CD4-positive, CD25-positive, alpha-beta regulatory T cell (primary cell): ENCODE measurements at regions not wholly inside any gene's neighbourhood (a gene's known extent, or its start where the extent isn't known, plus 50 kb on each side); places are given as distances from the start of the nearest gene placed in this dataset.

ENCODE experiments used
- ATAC-seq, 2 donors: fragments of 150-1000 bp; cut with Tn5 transposase; one replicate each; pipeline ENCODE4 v1.10.0; 2021; ENCODE audit warnings: low read depth in 2 of 2, moderate number of reproducible peaks in 2 of 2, moderate library complexity in 1 of 2
- DNase-seq, 3 donors: peaks; one replicate each; pipeline versions ENCODE4 v3.0.0 to v3.0.0-alpha.2; 2012 to 2022; ENCODE audit warnings: mixed read lengths in 1 of 3
- H3K27ac ChIP-seq: one replicate; pipeline ENCODE4 v1.7.0; 2013; ENCODE audit warnings: mild to moderate bottlenecking, low read length; ENCODE audit not compliant: insufficient read depth, poor library complexity, severe bottlenecking
- H3K27me3 ChIP-seq: one replicate; pipeline ENCODE4 v1.7.0; 2013; ENCODE audit warnings: low read length; ENCODE audit not compliant: control insufficient read depth, insufficient read depth
- H3K36me3 ChIP-seq: one replicate; pipeline ENCODE4 v1.7.0; 2013; ENCODE audit warnings: mild to moderate bottlenecking, low read length, moderate library complexity; ENCODE audit not compliant: control insufficient read depth, insufficient read depth
- H3K4me1 ChIP-seq: 2 replicates; pipeline ENCODE4 v1.7.0; 2013; ENCODE audit warnings: mild to moderate bottlenecking, low read length; ENCODE audit not compliant: insufficient read depth, control insufficient read depth, poor library complexity, severe bottlenecking
- H3K4me3 ChIP-seq: one replicate; pipeline ENCODE4 v1.7.0; 2013; ENCODE audit warnings: low read depth, mild to moderate bottlenecking, low read length, moderate library complexity
- H3K9me3 ChIP-seq, 2 experiments: 1 replicate in 1 of 2; 2 replicates in 1 of 2; pipeline ENCODE4 v1.7.0; 2013; ENCODE audit warnings: low read length in 2 of 2, mild to moderate bottlenecking in 1 of 2, moderate library complexity in 1 of 2; ENCODE audit not compliant: control insufficient read depth in 2 of 2
- H3K27ac Mint-ChIP-seq, 3 donors: one replicate each; pipeline ENCODE4 v1.8.0; 2020 to 2022; ENCODE audit warnings: mild to moderate bottlenecking in 3 of 3, mixed read lengths in 3 of 3, moderate library complexity in 2 of 3
- H3K27me3 Mint-ChIP-seq: one replicate; pipeline ENCODE4 v1.8.0; 2022; ENCODE audit warnings: mild to moderate bottlenecking, mixed read lengths
- H3K36me3 Mint-ChIP-seq: one replicate; pipeline ENCODE4 v1.8.0; 2020; ENCODE audit warnings: mixed read lengths
- H3K4me1 Mint-ChIP-seq, 4 donors: one replicate each; pipeline ENCODE4 v1.8.0; 2020 to 2022; ENCODE audit warnings: mixed read lengths in 4 of 4, mild to moderate bottlenecking in 1 of 4
- H3K4me3 Mint-ChIP-seq, 4 donors: one replicate each; pipeline ENCODE4 v1.8.0; 2020 to 2022; ENCODE audit warnings: mild to moderate bottlenecking in 4 of 4, mixed read lengths in 4 of 4, moderate library complexity in 3 of 4
- H3K9me3 Mint-ChIP-seq, 7 donors: one replicate each; pipeline ENCODE4 v1.8.0; 2020 to 2022; ENCODE audit warnings: mixed read lengths in 7 of 7, mild to moderate bottlenecking in 3 of 7, moderate library complexity in 2 of 7

DNA sequence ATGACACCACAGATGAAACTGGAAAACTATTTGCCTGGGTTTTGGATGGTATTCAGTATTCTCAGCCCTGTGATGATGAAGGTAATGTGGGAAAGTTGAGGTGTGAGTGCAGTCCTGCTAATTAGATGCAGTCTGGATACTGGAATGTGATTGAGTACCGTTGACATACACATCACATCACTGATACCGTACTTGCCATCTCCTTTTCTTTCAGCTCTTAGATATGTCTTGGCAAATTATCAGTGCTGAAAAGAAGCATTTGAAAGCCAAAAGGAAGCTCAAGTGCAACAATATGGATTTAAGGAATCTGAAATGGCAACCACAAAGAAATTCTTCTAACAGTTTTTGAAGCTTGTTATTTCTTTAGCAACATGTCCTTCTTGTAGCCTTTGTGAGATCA lies 381.4 kb upstream of the TGFBR2 start:
- H3K4me1 ChIP-seq = no peaks in the 10 kb centered on the region
- H3K27ac ChIP-seq = no peak overlapping the region
- H3K36me3 Mint-ChIP-seq = no peaks in the 10 kb centered on the region
- H3K27ac Mint-ChIP-seq = no peak overlapping the region
- no peak overlapping the region for H3K4me3 ChIP-seq
- peaks cover 5 to 17% (median 9%) of the 10 kb centered on the region in 4 donors for H3K4me1 Mint-ChIP-seq
- peaks cover 6% of the 10 kb centered on the region for H3K27me3 Mint-ChIP-seq
- DNase-seq (no peak), ATAC-seq (no peak)
- no peaks in the 10 kb centered on the region for H3K9me3 ChIP-seq
- H3K9me3 Mint-ChIP-seq = peaks cover 0 to 2% (median 0%) of the 10 kb centered on the region in 7 donors
- H3K36me3 ChIP-seq = no peaks in the 10 kb centered on the region
- no peaks in the 10 kb centered on the region for H3K27me3 ChIP-seq
- H3K4me3 Mint-ChIP-seq = no peak overlapping the region

GRCh38 chr3:30226601-30227151 lies 379.7 kb upstream of the TGFBR2 start:
- peaks cover 4% of the 10 kb centered on the region for H3K36me3 Mint-ChIP-seq
- H3K4me1 Mint-ChIP-seq = peaks cover 5 to 17% (median 9%) of the 10 kb centered on the region in 4 donors
- peaks cover 6% of the 10 kb centered on the region for H3K27me3 Mint-ChIP-seq
- Histone ChIP-seq H3K36me3 (no peaks in the 10 kb centered on the region), H3K27ac (no peak overlapping the region), H3K4me1 (no peaks in the 10 kb centered on the region), H3K9me3 (no peaks in the 10 kb centered on the region), H3K27me3 (peaks cover 4% of the 10 kb centered on the region), H3K4me3 (no peak overlapping the region)
- ATAC-seq (no peak), DNase-seq (no peak)
- H3K4me3 Mint-ChIP-seq = no peak overlapping the region
- H3K9me3 Mint-ChIP-seq = peaks cover 0 to 2% (median 0%) of the 10 kb centered on the region in 7 donors
- no peak overlapping the region for H3K27ac Mint-ChIP-seq

GRCh38 chr3:30227571-30228301 lies 378.7 kb upstream of the TGFBR2 start:
- DNase-seq (peak in 1 of 3 donors; percentile 84), ATAC-seq (peak; percentile 52)
- H3K9me3 Mint-ChIP-seq = peaks cover 0 to 2% (median 0%) of the 10 kb centered on the region in 7 donors
- H3K27me3 Mint-ChIP-seq = peaks cover 6% of the 10 kb centered on the region
- peaks cover 5 to 17% (median 9%) of the 10 kb centered on the region in 4 donors for H3K4me1 Mint-ChIP-seq
- Histone ChIP-seq H3K27ac (no peak overlapping the region), H3K9me3 (no peaks in the 10 kb centered on the region), H3K27me3 (peaks cover 4% of the 10 kb centered on the region), H3K4me1 (no peaks in the 10 kb centered on the region), H3K36me3 (no peaks in the 10 kb centered on the region), H3K4me3 (no peak overlapping the region)
- no peak overlapping the region for H3K27ac Mint-ChIP-seq
- peak overlapping the region in 1 of 4 donors; percentile 5 for H3K4me3 Mint-ChIP-seq
- H3K36me3 Mint-ChIP-seq = peaks cover 4% of the 10 kb centered on the region

- Histone ChIP-seq H3K4me3 (no peak overlapping the region), H3K27ac (no peak overlapping the region), H3K9me3 (no peaks in the 10 kb centered on the region), H3K27me3 (peaks cover 4% of the 10 kb centered on the region), H3K4me1 (no peaks in the 10 kb centered on the region), H3K36me3 (no peaks in the 10 kb centered on the region)
- H3K9me3 Mint-ChIP-seq = peaks cover 0 to 2% (median 0%) of the 10 kb centered on the region in 7 donors
- H3K27ac Mint-ChIP-seq = no peak overlapping the region
- peaks cover 4% of the 10 kb centered on the region for H3K36me3 Mint-ChIP-seq
- ATAC-seq = no peak
- H3K4me3 Mint-ChIP-seq = no peak overlapping the region
- DNase-seq = no peak
- peaks cover 6% of the 10 kb centered on the region for H3K27me3 Mint-ChIP-seq
- H3K4me1 Mint-ChIP-seq = peaks cover 5 to 17% (median 9%) of the 10 kb centered on the region in 4 donors
Measured at GRCh38 chr3:30228302-30228631, 378.1 kb upstream of the TGFBR2 start.

DNA sequence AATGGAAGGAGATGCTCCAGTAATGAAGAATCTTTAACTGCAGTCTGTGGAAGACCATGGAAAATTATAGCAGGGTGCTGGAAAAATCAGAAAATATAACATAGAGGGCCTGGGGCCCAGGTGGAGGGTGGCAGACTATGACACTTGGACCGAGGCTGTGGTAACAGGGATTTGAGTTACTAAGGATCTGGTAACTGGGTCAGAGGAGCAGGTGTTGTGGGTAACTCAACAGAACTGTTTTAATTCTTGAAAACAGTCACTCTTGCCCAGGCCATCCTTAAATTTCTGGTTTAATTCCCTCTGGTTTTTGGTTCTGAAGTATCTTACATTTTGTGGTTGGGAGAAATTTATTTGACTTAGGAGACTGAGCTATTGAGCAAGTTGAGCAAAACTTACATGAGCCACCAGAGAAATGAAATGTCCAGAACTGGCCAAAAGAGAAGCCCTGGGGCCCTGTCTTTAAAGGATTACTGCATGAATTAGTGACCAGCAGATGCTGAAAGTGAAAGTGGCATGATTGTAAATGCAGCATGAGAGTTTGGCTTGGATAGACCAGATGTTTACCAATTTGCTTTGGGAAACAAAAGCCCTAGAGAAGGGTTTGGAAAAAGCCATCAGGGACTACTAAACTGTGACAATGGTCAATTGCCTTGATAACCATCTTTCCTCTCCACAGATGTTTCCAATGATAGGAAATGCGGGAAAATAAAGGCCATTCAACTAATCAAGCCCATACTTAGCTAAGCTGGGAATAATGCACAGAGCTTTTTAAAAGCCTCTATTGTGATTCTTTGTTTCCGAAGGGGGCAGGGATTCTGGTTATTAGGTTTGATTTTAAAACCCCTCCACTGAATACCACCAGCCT lies 374.9 kb upstream of the TGFBR2 start:
- peak overlapping the region in 1 of 3 donors; percentile 60 for H3K27ac Mint-ChIP-seq
- no peak overlapping the region for H3K4me3 Mint-ChIP-seq
- no peaks in the 10 kb centered on the region for H3K4me1 ChIP-seq
- H3K27me3 ChIP-seq = peaks cover 4% of the 10 kb centered on the region
- peaks cover 3% of the 10 kb centered on the region for H3K27me3 Mint-ChIP-seq
- H3K36me3 ChIP-seq = no peaks in the 10 kb centered on the region
- no peaks in the 10 kb centered on the region for H3K9me3 ChIP-seq
- H3K4me1 Mint-ChIP-seq = peaks cover 5 to 11% (median 8%) of the 10 kb centered on the region in 4 donors
- peaks cover 4% of the 10 kb centered on the region for H3K36me3 Mint-ChIP-seq
- no peak overlapping the region for H3K4me3 ChIP-seq
- peaks cover 0 to 2% (median 0%) of the 10 kb centered on the region in 7 donors for H3K9me3 Mint-ChIP-seq
- DNase-seq (no peak), ATAC-seq (no peak)
- H3K27ac ChIP-seq = no peak overlapping the region

DNA sequence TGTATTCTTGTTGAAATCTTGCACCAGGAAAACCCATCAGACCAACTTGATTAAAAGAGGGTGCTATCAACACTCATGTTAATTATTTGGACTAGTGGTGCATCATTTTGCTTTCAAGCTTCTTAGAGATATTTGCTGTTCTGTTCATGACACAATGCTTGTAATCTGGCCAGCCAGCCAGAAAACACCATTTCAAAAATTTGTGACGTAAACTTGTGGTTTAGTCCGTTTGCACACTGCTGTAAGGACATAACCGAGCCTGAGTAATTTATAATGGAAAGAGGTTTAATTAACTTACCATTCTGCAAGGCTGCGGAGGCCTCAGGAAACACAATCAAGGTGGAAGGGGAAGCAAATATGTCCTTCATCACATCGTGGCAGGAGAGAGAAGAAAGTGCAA lies 374.3 kb upstream of the TGFBR2 start:
- no peak overlapping the region for H3K27ac ChIP-seq
- ATAC-seq = no peak
- Mint-ChIP-seq H3K27me3 (no peaks in the 10 kb centered on the region), H3K4me1 (peaks cover 5 to 11% (median 8%) of the 10 kb centered on the region in 4 donors), H3K9me3 (peaks cover 0 to 2% (median 0%) of the 10 kb centered on the region in 7 donors), H3K36me3 (peaks cover 4% of the 10 kb centered on the region), H3K27ac (no peak overlapping the region), H3K4me3 (no peak overlapping the region)
- no peaks in the 10 kb centered on the region for H3K9me3 ChIP-seq
- no peak for DNase-seq
- H3K4me3 ChIP-seq = no peak overlapping the region
- H3K27me3 ChIP-seq = peaks cover 4% of the 10 kb centered on the region
- H3K4me1 ChIP-seq = no peaks in the 10 kb centered on the region
- no peaks in the 10 kb centered on the region for H3K36me3 ChIP-seq

DNA sequence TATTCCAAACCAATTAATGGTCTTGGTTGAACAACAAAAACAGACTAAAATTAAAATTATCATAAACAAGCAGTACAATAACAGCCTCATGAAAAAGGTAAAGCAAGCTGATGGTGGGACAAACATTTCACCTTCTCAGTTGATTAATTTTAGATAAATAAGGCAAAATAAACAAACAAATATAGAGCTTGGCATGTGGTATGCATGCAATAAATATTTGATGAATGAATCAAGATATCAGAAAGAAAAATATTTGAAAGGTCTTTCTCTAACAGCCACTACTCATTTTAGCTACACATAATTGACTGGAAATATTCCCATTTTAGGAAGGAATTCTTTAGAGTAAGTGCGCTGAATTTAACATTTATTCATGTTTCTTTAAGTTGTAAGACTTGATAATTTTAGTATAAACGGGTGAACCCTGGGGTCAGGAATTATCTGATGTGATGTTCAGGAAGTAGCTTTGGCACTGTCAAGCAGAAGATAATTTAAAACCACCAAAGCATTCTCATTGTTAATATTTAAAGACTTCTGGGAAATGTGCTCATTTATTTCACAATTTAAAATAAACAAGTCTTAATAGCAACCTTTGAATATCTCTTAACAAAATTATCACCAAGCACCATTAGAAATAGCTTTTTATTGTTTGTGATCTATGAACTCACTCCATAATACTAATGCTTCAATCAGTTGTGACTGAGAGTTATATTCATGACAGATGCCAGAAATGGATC lies 372.3 kb upstream of the TGFBR2 start:
- no peak overlapping the region for H3K4me3 Mint-ChIP-seq
- Histone ChIP-seq H3K4me3 (no peak overlapping the region), H3K9me3 (no peaks in the 10 kb centered on the region), H3K4me1 (no peaks in the 10 kb centered on the region), H3K36me3 (no peaks in the 10 kb centered on the region), H3K27me3 (peaks cover 6% of the 10 kb centered on the region), H3K27ac (no peak overlapping the region)
- no peak overlapping the region for H3K27ac Mint-ChIP-seq
- H3K27me3 Mint-ChIP-seq = peaks cover 9% of the 10 kb centered on the region
- peaks cover 0 to 4% (median 0%) of the 10 kb centered on the region in 7 donors for H3K9me3 Mint-ChIP-seq
- H3K4me1 Mint-ChIP-seq = peaks cover 0 to 4% (median 0%) of the 10 kb centered on the region in 4 donors
- peaks cover 4% of the 10 kb centered on the region for H3K36me3 Mint-ChIP-seq
- ATAC-seq (no peak), DNase-seq (no peak)
